ENCODE measurements at regions not wholly inside any gene's neighbourhood (a gene's known extent, or its start where the extent isn't known, plus 50 kb on each side); places are given as distances from the start of the nearest gene placed in this dataset.
"Not testable (repeated sequence)": the region's sequence is repeated elsewhere in the genome, so short reads cannot be mapped to it uniquely, and the experiment has no call there.

- no peaks in the 10 kb centered on the region for H3K27me3 ChIP-seq (replicated peaks in 2 of 5; ENCODE audit: control insufficient read depth in 4 of 5, insufficient read depth in 5 of 5, low read length in 4 of 5)
- DNase-seq, result no peak
- no peak overlapping the region for H3K4me3 ChIP-seq (ENCODE audit: control insufficient read depth in 1 of 7, extremely low read depth in 1 of 7, insufficient read depth in 4 of 7, low read depth in 2 of 7, low read length in 6 of 7)
- ChIA-PET CTCF (no interaction called here), POLR2A (no interaction called here)
- H3K27ac ChIP-seq (ENCODE audit: insufficient read depth in 1 of 2, low read depth in 1 of 2, low read length in 2 of 2, poor library complexity in 1 of 2, severe bottlenecking in 2 of 2), result no peak overlapping the region
- H3K36me3 ChIP-seq (ENCODE audit: control insufficient read depth in 4 of 4, insufficient read depth in 4 of 4, low read length in 3 of 4), result no peaks in the 10 kb centered on the region
- 100% methylated on average over 1 of the region's 5 CpGs for WGBS (ENCODE audit: insufficient coverage)
- no peaks in the 10 kb centered on the region for H3K9me3 ChIP-seq (ENCODE audit: control extremely low read depth in 1 of 5, control insufficient read depth in 4 of 5, insufficient read depth in 2 of 5, low read depth in 1 of 5, low read length in 4 of 5)
- no peaks in the 10 kb centered on the region for H3K4me1 ChIP-seq (ENCODE audit: control extremely low read depth in 1 of 4, control insufficient read depth in 4 of 4, insufficient read depth in 4 of 4, low read length in 3 of 4)
Measured at GRCh38 chr17:68155692-68156091, 92.2 kb upstream of the AMZ2 start.

DNA sequence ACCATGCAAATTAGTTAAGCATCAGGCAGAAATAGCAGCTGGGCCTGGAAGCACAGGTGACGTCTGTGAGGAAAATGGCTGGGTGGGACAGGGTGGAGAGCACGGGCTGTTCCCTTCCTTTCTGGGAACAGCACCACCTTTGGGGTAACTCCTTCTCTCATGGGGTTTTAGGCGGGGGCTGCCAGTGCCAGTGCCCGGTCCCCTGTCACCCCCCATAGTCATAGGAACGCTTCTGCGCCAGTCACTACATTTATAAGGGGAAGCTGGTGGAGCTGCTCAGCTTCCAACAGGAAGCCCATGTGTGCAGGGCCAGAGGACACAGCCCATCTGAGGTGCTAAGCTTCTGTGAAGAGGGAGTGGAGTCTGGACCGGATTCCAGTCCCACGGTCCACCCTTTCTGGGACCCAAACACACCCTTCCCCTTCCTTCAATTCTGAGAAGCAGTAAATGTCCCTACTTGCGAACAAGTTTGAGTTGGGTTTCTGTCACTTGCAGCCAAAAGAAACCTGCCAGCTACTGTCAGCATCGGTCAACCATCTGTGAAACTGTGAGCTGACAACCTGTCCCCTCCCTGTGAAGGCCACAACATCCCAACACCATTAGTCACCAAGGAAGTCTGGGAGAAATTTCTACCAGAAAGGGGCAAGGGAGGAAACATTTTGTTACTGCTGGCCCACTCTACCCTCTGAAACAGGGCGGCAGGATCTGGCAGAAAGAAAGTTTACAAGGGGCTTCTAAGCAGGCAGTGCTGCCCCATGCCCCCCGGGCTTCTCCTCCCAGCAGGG lies 86.0 kb upstream of the AMZ2 start:
- 66% methylated on average over 11 of the region's 12 CpGs for WGBS (ENCODE audit: insufficient coverage)
- DNase-seq, result peak in 1 of 3 donors; percentile 31
- ChIA-PET CTCF (interaction anchor here (2.9 kb wide), 1 partner anchor 11 kb away, joined by 14 read pairs; no protein-coding TSS in a partner anchor), POLR2A (interaction anchor here (0.6 kb wide), 1 partner anchor 75 kb away, joined by 4 read pairs; no protein-coding TSS in a partner anchor)
- no peaks in the 10 kb centered on the region for H3K36me3 ChIP-seq (ENCODE audit: control insufficient read depth in 4 of 4, insufficient read depth in 4 of 4, low read length in 3 of 4)
- H3K9me3 ChIP-seq (ENCODE audit: control extremely low read depth in 1 of 5, control insufficient read depth in 4 of 5, insufficient read depth in 2 of 5, low read depth in 1 of 5, low read length in 4 of 5), result no peaks in the 10 kb centered on the region
- no peak overlapping the region for H3K4me3 ChIP-seq (ENCODE audit: control insufficient read depth in 1 of 7, extremely low read depth in 1 of 7, insufficient read depth in 4 of 7, low read depth in 2 of 7, low read length in 6 of 7)
- no peak overlapping the region for H3K27ac ChIP-seq (ENCODE audit: insufficient read depth in 1 of 2, low read depth in 1 of 2, low read length in 2 of 2, poor library complexity in 1 of 2, severe bottlenecking in 2 of 2)
- peaks cover 0 to 10% (median 2%) of the 10 kb centered on the region in 4 experiments for H3K4me1 ChIP-seq (ENCODE audit: control extremely low read depth in 1 of 4, control insufficient read depth in 4 of 4, insufficient read depth in 4 of 4, low read length in 3 of 4)
- no peaks in the 10 kb centered on the region for H3K27me3 ChIP-seq (replicated peaks in 2 of 5; ENCODE audit: control insufficient read depth in 4 of 5, insufficient read depth in 5 of 5, low read length in 4 of 5)

DNA sequence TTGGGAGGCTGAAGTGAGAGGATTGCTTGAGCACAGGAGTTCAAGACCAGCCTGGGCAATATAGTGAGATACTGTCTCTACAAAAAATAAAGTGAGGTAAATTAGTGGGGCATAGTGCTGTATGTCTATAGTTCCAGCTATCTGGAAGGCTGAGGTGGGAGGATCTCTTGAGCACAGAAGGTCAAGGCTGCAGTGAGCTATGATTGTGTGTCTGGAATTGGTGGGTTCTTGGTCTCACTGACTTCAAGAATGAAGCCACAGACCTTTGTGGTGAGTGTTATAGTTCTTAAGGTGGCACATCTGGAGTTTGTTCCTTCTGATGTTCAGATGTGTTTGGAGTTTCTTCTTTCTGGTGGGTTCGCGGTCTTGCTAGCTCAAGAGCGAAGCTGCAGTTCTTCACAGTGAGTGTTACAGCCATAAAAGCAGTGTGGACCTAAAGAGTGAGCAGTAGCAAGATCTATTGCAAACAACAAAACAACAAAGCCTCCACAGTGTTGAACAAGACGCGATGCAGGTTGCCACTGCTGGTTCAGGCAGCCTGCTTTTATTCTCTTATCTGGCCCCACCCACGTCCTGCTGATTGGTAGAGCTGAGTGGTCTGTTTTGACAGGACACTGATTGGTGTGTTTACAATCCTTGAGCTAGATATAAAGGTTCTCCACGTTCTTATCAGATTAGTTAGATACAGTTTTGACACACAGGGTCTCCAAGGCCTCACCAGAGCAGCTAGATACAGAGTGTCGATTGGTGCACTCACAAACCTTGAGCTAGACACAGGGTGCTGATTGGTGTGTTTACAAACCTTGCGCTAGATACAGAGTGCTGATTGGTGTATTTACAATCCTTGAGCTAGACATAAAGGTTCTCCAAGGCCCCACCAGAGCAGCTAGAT lies 79.3 kb upstream of the AMZ2 start:
- CTCF ChIA-PET, result interaction anchor here (0.9 to 1.5 kb wide), 5 partner anchors 12 to 290 kb away, joined by 3 read pairs; no protein-coding TSS in a partner anchor
- H3K36me3 ChIP-seq (ENCODE audit: control insufficient read depth in 4 of 4, insufficient read depth in 4 of 4, low read length in 3 of 4); H3K27me3 ChIP-seq (replicated peaks in 2 of 5; ENCODE audit: control insufficient read depth in 4 of 5, insufficient read depth in 5 of 5, low read length in 4 of 5); H3K4me1 ChIP-seq (ENCODE audit: control extremely low read depth in 1 of 4, control insufficient read depth in 4 of 4, insufficient read depth in 4 of 4, low read length in 3 of 4); H3K9me3 ChIP-seq (ENCODE audit: control extremely low read depth in 1 of 5, control insufficient read depth in 4 of 5, insufficient read depth in 2 of 5, low read depth in 1 of 5, low read length in 4 of 5); POLR2A ChIA-PET; H3K27ac ChIP-seq (ENCODE audit: insufficient read depth in 1 of 2, low read depth in 1 of 2, low read length in 2 of 2, poor library complexity in 1 of 2, severe bottlenecking in 2 of 2); H3K4me3 ChIP-seq (ENCODE audit: control insufficient read depth in 1 of 7, extremely low read depth in 1 of 7, insufficient read depth in 4 of 7, low read depth in 2 of 7, low read length in 6 of 7); DNase-seq: not testable (repeated sequence)
- WGBS (ENCODE audit: insufficient coverage), result 87% methylated on average over 6 of the region's 9 CpGs

- H3K27me3 ChIP-seq (replicated peaks in 2 of 5; ENCODE audit: control insufficient read depth in 4 of 5, insufficient read depth in 5 of 5, low read length in 4 of 5); DNase-seq; H3K9me3 ChIP-seq (ENCODE audit: control extremely low read depth in 1 of 5, control insufficient read depth in 4 of 5, insufficient read depth in 2 of 5, low read depth in 1 of 5, low read length in 4 of 5); H3K36me3 ChIP-seq (ENCODE audit: control insufficient read depth in 4 of 4, insufficient read depth in 4 of 4, low read length in 3 of 4); POLR2A ChIA-PET; H3K27ac ChIP-seq (ENCODE audit: insufficient read depth in 1 of 2, low read depth in 1 of 2, low read length in 2 of 2, poor library complexity in 1 of 2, severe bottlenecking in 2 of 2); H3K4me1 ChIP-seq (ENCODE audit: control extremely low read depth in 1 of 4, control insufficient read depth in 4 of 4, insufficient read depth in 4 of 4, low read length in 3 of 4): not testable (repeated sequence)
- whole genome bisulfite sequencing (ENCODE audit: insufficient coverage), result 96% methylated on average over 36 of the region's 42 CpGs
- H3K4me3 ChIP-seq (ENCODE audit: control insufficient read depth in 1 of 7, extremely low read depth in 1 of 7, insufficient read depth in 4 of 7, low read depth in 2 of 7, low read length in 6 of 7), result peak overlapping the region in 1 of 7 experiments; percentile 26
- CTCF ChIA-PET, result interaction anchor here (0.9 to 1.5 kb wide), 4 partner anchors 31 to 290 kb away, joined by 3 read pairs; no protein-coding TSS in a partner anchor
Measured at GRCh38 chr17:68169165-68169821, 78.5 kb upstream of the AMZ2 start.

- DNase-seq, result no peak
- Histone ChIP-seq H3K4me1 (ENCODE audit: control extremely low read depth in 1 of 4, control insufficient read depth in 4 of 4, insufficient read depth in 4 of 4, low read length in 3 of 4) (peaks cover 0 to 4% (median 0%) of the 10 kb centered on the region in 4 experiments), H3K4me3 (ENCODE audit: control insufficient read depth in 1 of 7, extremely low read depth in 1 of 7, insufficient read depth in 4 of 7, low read depth in 2 of 7, low read length in 6 of 7) (peak overlapping the region in 1 of 7 experiments; percentile 26), H3K27me3 (replicated peaks in 2 of 5; ENCODE audit: control insufficient read depth in 4 of 5, insufficient read depth in 5 of 5, low read length in 4 of 5) (peaks cover 0 to 3% (median 0%) of the 10 kb centered on the region in 5 experiments), H3K27ac (ENCODE audit: insufficient read depth in 1 of 2, low read depth in 1 of 2, low read length in 2 of 2, poor library complexity in 1 of 2, severe bottlenecking in 2 of 2) (no peak overlapping the region), H3K9me3 (ENCODE audit: control extremely low read depth in 1 of 5, control insufficient read depth in 4 of 5, insufficient read depth in 2 of 5, low read depth in 1 of 5, low read length in 4 of 5) (no peaks in the 10 kb centered on the region), H3K36me3 (ENCODE audit: control insufficient read depth in 4 of 4, insufficient read depth in 4 of 4, low read length in 3 of 4) (no peaks in the 10 kb centered on the region)
- ChIA-PET CTCF (interaction anchor here (1.2 to 1.3 kb wide), 2 partner anchors 112 to 289 kb away, joined by 3 read pairs; no protein-coding TSS in a partner anchor), POLR2A (no interaction called here)
- 94% methylated on average over 9 of the region's 10 CpGs for WGBS (ENCODE audit: insufficient coverage)
Measured at GRCh38 chr17:68169840-68170239, 78.0 kb upstream of the AMZ2 start.

GRCh38 chr17:68170246-68170645 lies 77.6 kb upstream of the AMZ2 start:
- ChIA-PET CTCF (interaction anchor here (0.8 kb wide), 1 partner anchor 16 kb away, joined by 3 read pairs; no protein-coding TSS in a partner anchor), POLR2A (no interaction called here)

More at GRCh38 chr17:68170246-68170645, 77.6 kb upstream of the AMZ2 start:
- Histone ChIP-seq H3K36me3 (ENCODE audit: control insufficient read depth in 4 of 4, insufficient read depth in 4 of 4, low read length in 3 of 4) (no peaks in the 10 kb centered on the region), H3K27ac (ENCODE audit: insufficient read depth in 1 of 2, low read depth in 1 of 2, low read length in 2 of 2, poor library complexity in 1 of 2, severe bottlenecking in 2 of 2) (no peak overlapping the region), H3K4me1 (ENCODE audit: control extremely low read depth in 1 of 4, control insufficient read depth in 4 of 4, insufficient read depth in 4 of 4, low read length in 3 of 4) (peaks cover 0 to 4% (median 0%) of the 10 kb centered on the region in 4 experiments), H3K4me3 (ENCODE audit: control insufficient read depth in 1 of 7, extremely low read depth in 1 of 7, insufficient read depth in 4 of 7, low read depth in 2 of 7, low read length in 6 of 7) (no peak overlapping the region), H3K9me3 (ENCODE audit: control extremely low read depth in 1 of 5, control insufficient read depth in 4 of 5, insufficient read depth in 2 of 5, low read depth in 1 of 5, low read length in 4 of 5) (no peaks in the 10 kb centered on the region), H3K27me3 (replicated peaks in 2 of 5; ENCODE audit: control insufficient read depth in 4 of 5, insufficient read depth in 5 of 5, low read length in 4 of 5) (peaks cover 0 to 3% (median 0%) of the 10 kb centered on the region in 5 experiments)
- 100% methylated on average over 2 of the region's 3 CpGs for WGBS (ENCODE audit: insufficient coverage)
- no peak for DNase-seq
